HCT116 (cell line): ENCODE measurements at regions not wholly inside any gene's neighbourhood (a gene's known extent, or its start where the extent isn't known, plus 50 kb on each side); places are given as distances from the start of the nearest gene placed in this dataset.

ENCODE experiments used
- ATAC-seq: fragments of 200-7000 bp; cut with Tn5 transposase; 2 replicates; pipeline ENCODE4 v1.9.1; 2020; ENCODE audit warnings: mild to moderate bottlenecking, moderate library complexity
- BruUV-seq: library from RNA; stranded (reverse); fragments of 400-500 nt; replicated peaks from 2 replicates; lab custom pipeline; 2021; lab: Mats Ljungman, UMichigan
- CTCF ChIA-PET: fragments of 300-600 bp; sonication (Branson Sonifier 250); formaldehyde crosslinking; loops from one replicate; lab custom pipeline; 2021; ENCODE audit warnings: antibody characterized with exemption; lab: Charles Lee
- POLR2A ChIA-PET: fragments of 300-600, 350-600 bp; sonication (Branson Sonifier 250); formaldehyde crosslinking; loops from one replicate; lab custom pipeline; 2021; ENCODE audit warnings: antibody characterized with exemption; lab: Charles Lee
- RAD21 ChIA-PET, 2 experiments: fragments of 300-600 bp; sonication (Branson Sonifier 250); formaldehyde crosslinking; loops; one replicate each; lab custom pipeline; 2023; ENCODE audit warnings: low total read pairs in 2 of 2; ENCODE audit not compliant: uncharacterized antibody in 2 of 2, unreplicated experiment in 2 of 2, low non-redundant PET in 1 of 2; lab: Charles Lee
- DNase-seq: peaks from one replicate; pipeline ENCODE4 v3.0.0-alpha.2; 2010; ENCODE audit warnings: low read depth, low spot score
- H2AFZ ChIP-seq: fragments of 200-600 bp; shearing (Covaris generic), sonication (generic); 2 replicates; pipeline ENCODE4 v1.6.1; 2017; ENCODE audit warnings: low read depth, mixed run types, mixed read lengths, antibody characterized with exemption, low read length; ENCODE audit not compliant: poor library complexity, severe bottlenecking
- H3K27ac ChIP-seq: 2 replicates; pipeline ENCODE4 v1.5.1; 2012; ENCODE audit warnings: low read depth, low read length
- H3K27me3 ChIP-seq: fragments of 200-600 bp; sonication (generic); 2 replicates; pipeline ENCODE4 v1.6.1; 2016; ENCODE audit warnings: mixed run types, low read length, mixed read lengths; ENCODE audit not compliant: insufficient read depth
- H3K36me3 ChIP-seq, 2 experiments: fragments of 200-500 bp in 1 of 2; fragments of 200-600 bp in 1 of 2; sonication (Bioruptor generic) in 1 of 2; sonication (generic) in 1 of 2; 2 replicates each; pipeline versions ENCODE4 v1.5.1 to v1.6.1; 2014 to 2016; ENCODE audit warnings: low read length in 2 of 2, inconsistent platforms in 1 of 2, mixed read lengths in 1 of 2, mixed run types in 1 of 2; ENCODE audit not compliant: insufficient read depth in 2 of 2, control insufficient read depth in 1 of 2
- H3K4me1 ChIP-seq, 2 experiments: fragments of 200-600 bp in 1 of 2; sonication (generic) in 1 of 2; 2 replicates each; pipeline versions ENCODE4 v1.5.1 to v1.6.1; 2012 to 2017; ENCODE audit warnings: low read length in 2 of 2, inconsistent platforms in 1 of 2, mild to moderate bottlenecking in 1 of 2, mixed read lengths in 1 of 2, mixed run types in 1 of 2, moderate library complexity in 1 of 2; ENCODE audit not compliant: insufficient read depth in 2 of 2, control insufficient read depth in 1 of 2
- H3K4me2 ChIP-seq: fragments of 200-600 bp; sonication (generic); 2 replicates; pipeline ENCODE4 v1.6.1; 2017; ENCODE audit warnings: mixed run types, low read length, mixed read lengths
- H3K4me3 ChIP-seq, 2 experiments: fragments of 200-600 bp in 1 of 2; sonication (generic) in 1 of 2; replicated peaks in 1 of 2; 2 replicates each; pipeline ENCODE4 v1.5.1; 2011 to 2016; ENCODE audit warnings: low read length in 2 of 2, control low read depth in 1 of 2, low read depth in 1 of 2, mild to moderate bottlenecking in 1 of 2, mixed read lengths in 1 of 2, mixed run types in 1 of 2
- H3K79me2 ChIP-seq: fragments of 200-600 bp; sonication (generic); 2 replicates; pipeline ENCODE4 v1.6.1; 2017; ENCODE audit warnings: mild to moderate bottlenecking, mixed run types, low read length, moderate library complexity, mixed read lengths; ENCODE audit not compliant: insufficient read depth
- H3K9ac ChIP-seq: fragments of 200-600 bp; sonication (generic); 2 replicates; pipeline ENCODE4 v1.6.1; 2016; ENCODE audit warnings: low read length, mixed read lengths
- H3K9me2 ChIP-seq: fragments of 200-600 bp; sonication (generic), shearing (Covaris generic); 2 replicates; pipeline ENCODE4 v1.6.1; 2017; ENCODE audit warnings: mixed run types, mild to moderate bottlenecking, moderate library complexity; ENCODE audit not compliant: insufficient read depth
- H3K9me3 ChIP-seq, 2 experiments: fragments of 200-500 bp in 1 of 2; fragments of 200-600 bp in 1 of 2; sonication (Bioruptor generic) in 1 of 2; sonication (generic) in 1 of 2; 2 replicates each; pipeline ENCODE4 v1.6.1; 2014 to 2017; ENCODE audit warnings: low read length in 2 of 2, mixed read lengths in 2 of 2, inconsistent platforms in 1 of 2, low read depth in 1 of 2, mild to moderate bottlenecking in 1 of 2, mixed run types in 1 of 2, moderate library complexity in 1 of 2; ENCODE audit not compliant: control insufficient read depth in 1 of 2, insufficient read depth in 1 of 2
- H4K20me1 ChIP-seq: fragments of 200-600 bp; sonication (generic), shearing (Covaris generic); 2 replicates; pipeline ENCODE4 v1.6.1; 2017; ENCODE audit warnings: mixed run types, mild to moderate bottlenecking, moderate library complexity; ENCODE audit not compliant: insufficient read depth
- EGR1 ChIP-seq: IDR thresholded peaks from 2 replicates; pipeline ENCODE4 v1.6.1; 2012; ENCODE audit warnings: low read depth
- ELF1 ChIP-seq: IDR thresholded peaks from 2 replicates; pipeline ENCODE4 v1.6.1; 2012; ENCODE audit warnings: low read depth, borderline replicate concordance
- EZH2 ChIP-seq: fragments of 200-600 bp; sonication (generic); IDR thresholded peaks from 2 replicates; pipeline ENCODE4 v1.6.1; 2017; ENCODE audit warnings: antibody characterized with exemption, mixed run types
- EZH2phosphoT487 ChIP-seq: fragments of 200-600 bp; IDR thresholded peaks from 2 replicates; pipeline ENCODE4 v1.6.1; 2018; ENCODE audit warnings: antibody characterized with exemption, borderline replicate concordance
- FOSL1 ChIP-seq: IDR thresholded peaks from 2 replicates; pipeline ENCODE4 v1.6.1; 2012; ENCODE audit warnings: low read depth
- POLR2A ChIP-seq: IDR thresholded peaks from 2 replicates; pipeline ENCODE4 v1.7.0; 2011; ENCODE audit warnings: borderline replicate concordance; ENCODE audit not compliant: insufficient read depth, insufficient read length; ENCODE audit errors: extremely low read depth
- POLR2AphosphoS5 ChIP-seq: IDR thresholded peaks from 2 replicates; pipeline ENCODE4 v1.6.1; 2011; ENCODE audit warnings: mild to moderate bottlenecking, low read depth, low read length, moderate library complexity
- RAD21 ChIP-seq: IDR thresholded peaks from 2 replicates; pipeline ENCODE4 v1.6.1; 2012; ENCODE audit warnings: low read depth, mild to moderate bottlenecking
- REST ChIP-seq: IDR thresholded peaks from 2 replicates; pipeline ENCODE4 v1.6.1; 2012; ENCODE audit warnings: low read depth
- SIN3A ChIP-seq: IDR thresholded peaks from 2 replicates; pipeline ENCODE4 v1.6.1; 2012; ENCODE audit warnings: low read depth
- SRF ChIP-seq: IDR thresholded peaks from 2 replicates; pipeline ENCODE4 v1.6.1; 2012; ENCODE audit warnings: low read depth
- ZBTB33 ChIP-seq: IDR thresholded peaks from 2 replicates; pipeline ENCODE4 v1.6.1; 2011; ENCODE audit warnings: mild to moderate bottlenecking, low read length, moderate library complexity; ENCODE audit not compliant: insufficient replicate concordance; ENCODE audit errors: extremely low read depth
- ZFX ChIP-seq: fragments of 450-650 bp; IDR thresholded peaks from 2 replicates; pipeline ENCODE4 v1.6.1; 2017
- intact Hi-C: fragments of 100-400 bp; cut with micrococcal nuclease; formaldehyde crosslinking; loops from 2 replicates; pipeline ENCODE4 v1.10.0; 2022

GRCh38 chr16:62353355-62353754 is 317.1 kb upstream of the CDH8 start:
- intact Hi-C loops, result no loop called here

More at GRCh38 chr16:62353355-62353754, 317.1 kb upstream of the CDH8 start:
- no peak overlapping the region for H2AFZ ChIP-seq
- no TSS peak for BruUV-seq
- no peak for TF ChIP-seq EGR1
- no peak for TF ChIP-seq FOSL1
- no peak for TF ChIP-seq SIN3A
- no peak for TF ChIP-seq EZH2
- no peak for TF ChIP-seq RAD21
- TF ChIP-seq ZFX, result no peak
- TF ChIP-seq ZBTB33, result no peak
- TF ChIP-seq ELF1, result no peak
- no peak for TF ChIP-seq EZH2phosphoT487
- TF ChIP-seq SRF, result no peak
- TF ChIP-seq POLR2AphosphoS5, result no peak
- TF ChIP-seq POLR2A, result no peak
- TF ChIP-seq REST, result no peak
- no peak overlapping the region for H3K27ac ChIP-seq
- RAD21 ChIA-PET, result no interaction called here
- H3K79me2 ChIP-seq, result no peaks in the 10 kb centered on the region
- H3K9me3 ChIP-seq, result peaks cover 0 to 3% of the 10 kb centered on the region in 2 experiments; a peak in 2 of 4 replicates
- no peaks in the 10 kb centered on the region for H3K4me1 ChIP-seq
- DNase-seq (no peak), ATAC-seq (no peak)
- H3K4me2 ChIP-seq, result no peak overlapping the region
- no peaks in the 10 kb centered on the region for H3K9me2 ChIP-seq
- H3K4me3 ChIP-seq, result no peak overlapping the region
- no peaks in the 10 kb centered on the region for H3K36me3 ChIP-seq
- POLR2A ChIA-PET, result no interaction called here
- H3K9ac ChIP-seq, result no peak overlapping the region
- no peaks in the 10 kb centered on the region for H4K20me1 ChIP-seq
- CTCF ChIA-PET, result no interaction called here
- H3K27me3 ChIP-seq, result no peaks in the 10 kb centered on the region
